LNCaP clone FGC (cell line): ENCODE measurements at regions not wholly inside any gene's neighbourhood (a gene's known extent, or its start where the extent isn't known, plus 50 kb on each side); places are given as distances from the start of the nearest gene placed in this dataset.

Source experiments
- DNase-seq: peaks from one replicate; pipeline ENCODE4 v3.0.0-alpha.2; 2011; ENCODE audit warnings: low read depth
- H3K4me3 ChIP-seq: 2 replicates; pipeline ENCODE4 v1.5.1; 2011; ENCODE audit warnings: mild to moderate bottlenecking, low read depth, low read length, control low read depth
- CTCF ChIP-seq: IDR thresholded peaks from 2 replicates; pipeline ENCODE4 v1.5.1; 2012; ENCODE audit warnings: mild to moderate bottlenecking; ENCODE audit not compliant: control insufficient read depth, insufficient read depth; ENCODE audit errors: extremely low read depth

- H3K4me3 ChIP-seq, result no peak overlapping the region
- TF ChIP-seq CTCF, result no peak
- DNase-seq, result no peak
Measured at GRCh38 chr1:8189931-8190483, 127.9 kb upstream of the SLC45A1 start.

GRCh38 chr1:8185400-8185799 lies 132.5 kb upstream of the SLC45A1 start:
- no peak for DNase-seq
- no peak for TF ChIP-seq CTCF
- H3K4me3 ChIP-seq, result no peak overlapping the region

- no peak for TF ChIP-seq CTCF
- H3K4me3 ChIP-seq, result no peak overlapping the region
- no peak for DNase-seq
Measured at GRCh38 chr1:8184301-8184700, 133.6 kb upstream of the SLC45A1 start.

GRCh38 chr1:8182034-8182761 lies 135.7 kb upstream of the SLC45A1 start:
- H3K4me3 ChIP-seq, result peak overlapping the region; percentile 1; the same call in 1 of the 2 replicates
- peak; percentile 96 for DNase-seq

GRCh38 chr1:8179132-8179793 lies 138.7 kb upstream of the SLC45A1 start:
- no peak for TF ChIP-seq CTCF
- no peak overlapping the region for H3K4me3 ChIP-seq
- no peak for DNase-seq

More at GRCh38 chr1:8182034-8182761, 135.7 kb upstream of the SLC45A1 start:
- no peak for TF ChIP-seq CTCF

GRCh38 chr1:8176279-8176678 lies 141.6 kb upstream of the SLC45A1 start:
- no peak for TF ChIP-seq CTCF
- no peak for DNase-seq
- no peak overlapping the region for H3K4me3 ChIP-seq
